ENCODE measurements at regions not wholly inside any gene's neighbourhood (a gene's known extent, or its start where the extent isn't known, plus 50 kb on each side); places are given as distances from the start of the nearest gene placed in this dataset.

DNA sequence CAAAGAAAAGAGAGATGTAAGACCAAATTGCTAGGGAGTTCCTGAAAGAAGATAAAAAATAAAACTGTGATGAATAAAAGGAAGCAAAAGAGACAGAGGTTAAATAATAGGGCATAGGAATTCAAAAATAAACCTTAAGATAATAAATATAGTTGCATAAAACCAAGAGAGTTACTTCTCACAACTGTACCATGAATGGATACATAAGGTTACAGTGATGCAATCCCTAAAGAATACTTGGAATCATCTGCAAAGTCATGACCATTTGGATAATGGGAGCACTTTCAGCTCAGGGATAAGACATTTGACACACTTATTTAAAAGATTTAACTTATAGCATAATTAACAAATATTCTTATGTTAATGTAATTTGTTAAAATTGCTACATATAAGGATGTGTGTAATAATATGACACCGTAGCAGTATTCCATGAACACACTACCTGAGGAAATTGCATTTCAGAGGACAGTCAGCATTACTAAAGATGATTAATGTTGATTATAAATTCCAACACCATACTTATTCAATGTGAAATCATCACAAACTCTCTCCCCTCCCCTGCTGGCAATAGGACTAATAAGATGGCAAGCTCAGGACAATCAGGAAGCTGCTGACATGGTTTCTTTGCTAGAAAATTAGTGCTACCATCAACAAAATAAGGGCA, 202.1 kb upstream of the AKR1E2 start:
- TF ChIP-seq, protein P1, sequence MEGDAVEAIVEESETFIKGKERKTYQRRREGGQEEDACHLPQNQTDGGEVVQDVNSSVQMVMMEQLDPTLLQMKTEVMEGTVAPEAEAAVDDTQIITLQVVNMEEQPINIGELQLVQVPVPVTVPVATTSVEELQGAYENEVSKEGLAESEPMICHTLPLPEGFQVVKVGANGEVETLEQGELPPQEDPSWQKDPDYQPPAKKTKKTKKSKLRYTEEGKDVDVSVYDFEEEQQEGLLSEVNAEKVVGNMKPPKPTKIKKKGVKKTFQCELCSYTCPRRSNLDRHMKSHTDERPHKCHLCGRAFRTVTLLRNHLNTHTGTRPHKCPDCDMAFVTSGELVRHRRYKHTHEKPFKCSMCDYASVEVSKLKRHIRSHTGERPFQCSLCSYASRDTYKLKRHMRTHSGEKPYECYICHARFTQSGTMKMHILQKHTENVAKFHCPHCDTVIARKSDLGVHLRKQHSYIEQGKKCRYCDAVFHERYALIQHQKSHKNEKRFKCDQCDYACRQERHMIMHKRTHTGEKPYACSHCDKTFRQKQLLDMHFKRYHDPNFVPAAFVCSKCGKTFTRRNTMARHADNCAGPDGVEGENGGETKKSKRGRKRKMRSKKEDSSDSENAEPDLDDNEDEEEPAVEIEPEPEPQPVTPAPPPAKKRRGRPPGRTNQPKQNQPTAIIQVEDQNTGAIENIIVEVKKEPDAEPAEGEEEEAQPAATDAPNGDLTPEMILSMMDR (IDR thresholded peaks at IDR 0.05 in 4 of 5, conservative IDR thresholded peaks at IDR 0.05 in 1 of 5): no peak
- no peak for TF ChIP-seq POLR2A (IDR thresholded peaks at IDR 0.05)
